ENCODE measurements at regions not wholly inside any gene's neighbourhood (a gene's known extent, or its start where the extent isn't known, plus 50 kb on each side); places are given as distances from the start of the nearest gene placed in this dataset.

- TF ChIP-seq, protein P1, sequence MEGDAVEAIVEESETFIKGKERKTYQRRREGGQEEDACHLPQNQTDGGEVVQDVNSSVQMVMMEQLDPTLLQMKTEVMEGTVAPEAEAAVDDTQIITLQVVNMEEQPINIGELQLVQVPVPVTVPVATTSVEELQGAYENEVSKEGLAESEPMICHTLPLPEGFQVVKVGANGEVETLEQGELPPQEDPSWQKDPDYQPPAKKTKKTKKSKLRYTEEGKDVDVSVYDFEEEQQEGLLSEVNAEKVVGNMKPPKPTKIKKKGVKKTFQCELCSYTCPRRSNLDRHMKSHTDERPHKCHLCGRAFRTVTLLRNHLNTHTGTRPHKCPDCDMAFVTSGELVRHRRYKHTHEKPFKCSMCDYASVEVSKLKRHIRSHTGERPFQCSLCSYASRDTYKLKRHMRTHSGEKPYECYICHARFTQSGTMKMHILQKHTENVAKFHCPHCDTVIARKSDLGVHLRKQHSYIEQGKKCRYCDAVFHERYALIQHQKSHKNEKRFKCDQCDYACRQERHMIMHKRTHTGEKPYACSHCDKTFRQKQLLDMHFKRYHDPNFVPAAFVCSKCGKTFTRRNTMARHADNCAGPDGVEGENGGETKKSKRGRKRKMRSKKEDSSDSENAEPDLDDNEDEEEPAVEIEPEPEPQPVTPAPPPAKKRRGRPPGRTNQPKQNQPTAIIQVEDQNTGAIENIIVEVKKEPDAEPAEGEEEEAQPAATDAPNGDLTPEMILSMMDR (IDR thresholded peaks at IDR 0.05; ENCODE audit: insufficient read depth, low read depth, low read length) = no peak
- no peak for TF ChIP-seq EZH2 (IDR thresholded peaks at IDR 0.05; ENCODE audit: insufficient read depth, low read length)
Measured at GRCh38 chr7:18378989-18379605, 116.5 kb upstream of the HDAC9 start.

Data from astrocyte (in vitro differentiated cells and primary cell).